K562 (cell line): ENCODE measurements at regions not wholly inside any gene's neighbourhood (a gene's known extent, or its start where the extent isn't known, plus 50 kb on each side); places are given as distances from the start of the nearest gene placed in this dataset.

Experiments
- ATAC-seq: fragments of 200-7000 bp; cut with Tn5 transposase; 3 replicates; pipeline ENCODE4 v1.9.1; 2020; ENCODE audit warnings: moderate library complexity
- BruUV-seq: library from RNA; stranded (reverse); fragments of 400-500 nt; replicated peaks from 2 replicates; lab custom pipeline; 2021; lab: Mats Ljungman, UMichigan
- CTCF ChIA-PET: fragments of 300-600 bp; formaldehyde crosslinking; extraction: SDS; loops from one replicate; lab custom pipeline; 2021; ENCODE audit warnings: low intra/inter-chr PET ratio; lab: Yijun Ruan, JAX
- POLR2A ChIA-PET: fragments of 300-600, 350-650 bp; sonication (Branson Sonifier 250); formaldehyde crosslinking; extraction: SDS; loops from one replicate; lab custom pipeline; 2021; ENCODE audit warnings: antibody characterized with exemption, inconsistent platforms; lab: Yijun Ruan, JAX
- DNase-seq, 4 experiments: peaks; one replicate each; pipeline versions ENCODE4 v3.0.0 to v3.0.0-alpha.2; 2011 to 2018; ENCODE audit warnings: low spot score in 3 of 4, mixed read lengths in 3 of 4; ENCODE audit errors: extremely low read depth in 1 of 4
- FAIRE-seq: peaks from 2 replicates; lab custom pipeline; 2011; peaks lifted over from hg19 to GRCh38; lab: Jason Lieb, UNC
- H2AFZ ChIP-seq: 2 replicates; pipeline ENCODE4 v1.6.0; 2011; ENCODE audit warnings: low read depth, low read length, control low read depth, inconsistent platforms
- H3K27ac ChIP-seq: fragments of 200-600 bp; 3 replicates; pipeline ENCODE4 v1.8.0; 2011; ENCODE audit warnings: low read depth, mild to moderate bottlenecking, control low read depth, inconsistent platforms, low read length, moderate library complexity, mixed read lengths; ENCODE audit errors: extremely low read depth
- H3K27me3 ChIP-seq, 2 experiments: fragments of 300-600 bp in 1 of 2; 2 replicates in 1 of 2; 3 replicates in 1 of 2; pipeline versions ENCODE4 v1.6.0 to v1.8.0; 2011; ENCODE audit warnings: inconsistent platforms in 2 of 2, low read length in 2 of 2, mild to moderate bottlenecking in 1 of 2, mixed read lengths in 1 of 2, moderate library complexity in 1 of 2; ENCODE audit not compliant: control insufficient read depth in 2 of 2, insufficient read depth in 2 of 2
- H3K36me3 ChIP-seq: fragments of 300-600 bp; 3 replicates; pipeline ENCODE4 v1.8.0; 2011; ENCODE audit warnings: mild to moderate bottlenecking, low read length, inconsistent platforms; ENCODE audit not compliant: control insufficient read depth, insufficient read depth
- H3K4me1 ChIP-seq, 2 experiments: fragments of 200-600 bp in 1 of 2; replicated peaks in 1 of 2; 2 replicates in 1 of 2; 3 replicates in 1 of 2; pipeline versions ENCODE4 v1.5.1 to v1.8.0; 2011; ENCODE audit warnings: inconsistent platforms in 2 of 2, low read length in 2 of 2, mild to moderate bottlenecking in 1 of 2, mixed read lengths in 1 of 2, moderate library complexity in 1 of 2; ENCODE audit not compliant: control insufficient read depth in 2 of 2, insufficient read depth in 2 of 2
- H3K4me2 ChIP-seq: 2 replicates; pipeline ENCODE4 v1.6.1; 2011; ENCODE audit warnings: low read length, control low read depth, inconsistent platforms, mixed read lengths; ENCODE audit not compliant: insufficient read depth
- H3K4me3 ChIP-seq: fragments of 200-600 bp; sonication (generic), shearing (Covaris generic); 2 replicates; pipeline ENCODE4 v1.5.1; 2016; ENCODE audit warnings: control low read depth, inconsistent platforms
- H3K79me2 ChIP-seq: fragments of 200-600 bp; 3 replicates; pipeline ENCODE4 v1.8.0; 2011; ENCODE audit warnings: low read length, inconsistent platforms; ENCODE audit not compliant: control insufficient read depth, insufficient read depth
- H3K9ac ChIP-seq, 2 experiments: 2 replicates each; pipeline versions ENCODE4 v1.6.0 to v1.6.1; 2011; ENCODE audit warnings: low read depth in 2 of 2, low read length in 2 of 2, control low read depth in 1 of 2, inconsistent platforms in 1 of 2, mild to moderate bottlenecking in 1 of 2, mixed read lengths in 1 of 2; ENCODE audit not compliant: insufficient read depth in 1 of 2
- H3K9me1 ChIP-seq: one replicate; pipeline ENCODE4 v1.6.0; 2011; ENCODE audit warnings: inconsistent platforms, mild to moderate bottlenecking, low read length, moderate library complexity; ENCODE audit not compliant: control insufficient read depth, insufficient read depth
- H3K9me3 ChIP-seq: replicated peaks from 2 replicates; pipeline ENCODE4 v1.5.1; 2011; ENCODE audit warnings: low read depth, low read length, inconsistent platforms; ENCODE audit not compliant: control insufficient read depth, insufficient read depth
- H4K20me1 ChIP-seq: replicated peaks from 2 replicates; pipeline ENCODE4 v1.6.1; 2011; ENCODE audit warnings: low read length, inconsistent platforms, mixed read lengths; ENCODE audit not compliant: control insufficient read depth, insufficient read depth
- CCNT2 ChIP-seq: IDR thresholded peaks from 2 replicates; pipeline ENCODE4 v1.6.1; 2011; ENCODE audit warnings: borderline replicate concordance, low read depth, mild to moderate bottlenecking, moderate library complexity, mixed read lengths, low read length; ENCODE audit not compliant: insufficient read length; ENCODE audit errors: extremely low read depth
- ELK3 ChIP-seq: fragments of 450-650 bp; formaldehyde crosslinking; IDR thresholded peaks from 2 replicates; pipeline ENCODE4 v1.4.0; 2020; ENCODE audit warnings: mild to moderate bottlenecking
- FOXJ3 ChIP-seq: sonication (generic); formaldehyde crosslinking; IDR thresholded peaks from 2 replicates; pipeline ENCODE4 v1.4.0; 2020; ENCODE audit warnings: mild to moderate bottlenecking, missing genetic modification reagents
- HCFC1 ChIP-seq: IDR thresholded peaks from 2 replicates; pipeline ENCODE4 v1.6.1; 2012; ENCODE audit warnings: low read depth, low read length, improper control_type of control experiment
- MEF2D ChIP-seq: conservative IDR thresholded peaks from 2 replicates; pipeline ENCODE4 v1.6.1; 2016; ENCODE audit warnings: low read depth, missing genetic modification characterization, missing compliant biosample characterization
- MEIS2 ChIP-seq: fragments of 450-650 bp; IDR thresholded peaks from 2 replicates; pipeline ENCODE4 v1.6.1; 2014; ENCODE audit warnings: mild to moderate bottlenecking; ENCODE audit not compliant: partially characterized antibody
- REST ChIP-seq, 2 experiments: fragments of 450-650 bp; formaldehyde crosslinking in 1 of 2; IDR thresholded peaks; 2 replicates each; pipeline versions ENCODE4 v1.4.0 to v1.6.1; 2014 to 2020; ENCODE audit warnings: mild to moderate bottlenecking in 2 of 2, borderline replicate concordance in 1 of 2, low read depth in 1 of 2
- TBL1XR1 ChIP-seq, 2 experiments: IDR thresholded peaks; 2 replicates each; pipeline ENCODE4 v1.6.1; 2012; ENCODE audit warnings: improper control_type of control experiment in 2 of 2, low read length in 2 of 2, mild to moderate bottlenecking in 1 of 2
- ZNF384 ChIP-seq: IDR thresholded peaks from 2 replicates; pipeline ENCODE4 v1.6.1; 2012; ENCODE audit warnings: low read depth, low read length, improper control_type of control experiment
- ZNF507 ChIP-seq: conservative IDR thresholded peaks from 2 replicates; pipeline ENCODE4 v1.6.1; 2017; ENCODE audit warnings: missing genetic modification characterization, missing compliant biosample characterization
- ZNF76 ChIP-seq: fragments of 250-450 bp; sonication (Bioruptor Pico); IDR thresholded peaks from 2 replicates; pipeline ENCODE4 v1.4.0; 2020; ENCODE audit warnings: mild to moderate bottlenecking, moderate library complexity, borderline replicate concordance
- WGBS: fragments of 100-300 bp; shearing (Covaris generic); methylation state at CpG from one replicate; pipeline ENCODE4 v1.1.6; 2016; ENCODE audit warnings: low coverage, mixed read lengths; ENCODE audit not compliant: insufficient coverage; ENCODE audit errors: missing lambda C conversion rate; 5-methylcytosine and 5-hydroxymethylcytosine counted together
- in situ Hi-C: fragments of 300-500 bp; cut with MboI; formaldehyde crosslinking; loops from 4 replicates; pipeline ENCODE4 v1.15.0; 2018; ENCODE audit warnings: inconsistent platforms, mixed read lengths
- intact Hi-C: fragments of 100-400 bp; cut with micrococcal nuclease; formaldehyde crosslinking; loops from 2 replicates; pipeline ENCODE4 v1.14.2; 2022
- TF ChIP-seq, protein P1 (sequence below): fragments of 450-650 bp; IDR thresholded peaks from 2 replicates; pipeline ENCODE4 v1.6.1; 2016

GRCh38 chr4:123096038-123096437, 173.6 kb upstream of the NUDT6 start:
- Histone ChIP-seq H3K27me3 (no peaks in the 10 kb centered on the region), H3K9me3 (no peaks in the 10 kb centered on the region), H3K4me2 (no peak overlapping the region), H3K4me3 (no peak overlapping the region), H3K9ac (no peak overlapping the region), H3K79me2 (no peaks in the 10 kb centered on the region), H3K27ac (no peak overlapping the region), H3K36me3 (peaks cover 19% of the 10 kb centered on the region; the same call in 2 of the 3 replicates), H3K9me1 (no peaks in the 10 kb centered on the region), H3K4me1 (no peaks in the 10 kb centered on the region), H2AFZ (0 out of 2 replicates have a peak overlapping the region, but pooled peaks have one; percentile 14), H4K20me1 (no peaks in the 10 kb centered on the region)
- DNase-seq (peak; percentile 14 to 44 (median 23)), FAIRE-seq (peak; percentile 19), ATAC-seq (peak; percentile 88)
- no TSS peak for BruUV-seq
- POLR2A ChIA-PET = no interaction called here
- CTCF ChIA-PET = no interaction called here
- in situ Hi-C loops = no loop called here
- intact Hi-C loops = loop anchor here (5.0 to 10.0 kb wide), 3 partner anchors 131 to 494 kb away; no protein-coding TSS in a partner anchor
- 46% methylated on average over 4 of the region's 4 CpGs for WGBS
- no peak for TF ChIP-seq TBL1XR1 (IDR thresholded peaks at IDR 0.05; ENCODE audit: low read length in 2 of 2)
- no peak for TF ChIP-seq ZNF76 (CRISPR knock-in tag)
- TF ChIP-seq, protein P1, sequence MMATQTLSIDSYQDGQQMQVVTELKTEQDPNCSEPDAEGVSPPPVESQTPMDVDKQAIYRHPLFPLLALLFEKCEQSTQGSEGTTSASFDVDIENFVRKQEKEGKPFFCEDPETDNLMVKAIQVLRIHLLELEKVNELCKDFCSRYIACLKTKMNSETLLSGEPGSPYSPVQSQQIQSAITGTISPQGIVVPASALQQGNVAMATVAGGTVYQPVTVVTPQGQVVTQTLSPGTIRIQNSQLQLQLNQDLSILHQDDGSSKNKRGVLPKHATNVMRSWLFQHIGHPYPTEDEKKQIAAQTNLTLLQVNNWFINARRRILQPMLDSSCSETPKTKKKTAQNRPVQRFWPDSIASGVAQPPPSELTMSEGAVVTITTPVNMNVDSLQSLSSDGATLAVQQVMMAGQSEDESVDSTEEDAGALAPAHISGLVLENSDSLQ = peak; percentile 79
- TF ChIP-seq ELK3 (CRISPR knock-in tag) = no peak
- no peak for TF ChIP-seq ZNF507 (tag)
- no peak for TF ChIP-seq FOXJ3
- 0 out of 2 replicates have a peak, but pooled peaks have one; percentile 34 for TF ChIP-seq ZNF384
- peak; percentile 92 for TF ChIP-seq MEIS2
- peak; percentile 24; the same call in 1 of the 2 replicates for TF ChIP-seq REST (IDR thresholded peaks at IDR 0.05; ENCODE audit: borderline replicate concordance)
- TF ChIP-seq REST (CRISPR knock-in tag; IDR thresholded peaks at IDR 0.05; ENCODE audit: low read depth) = no peak
- TF ChIP-seq HCFC1 = no peak
- no peak for TF ChIP-seq MEF2D
- no peak for TF ChIP-seq CCNT2
